HG03135 (cell line): ENCODE measurements at regions not wholly inside any gene's neighbourhood (a gene's known extent, or its start where the extent isn't known, plus 50 kb on each side); places are given as distances from the start of the nearest gene placed in this dataset.
A peak's percentile ranks its signal among the peaks of the same experiment; 100 is the strongest.
"Not testable (repeated sequence)": the region's sequence is repeated elsewhere in the genome, so short reads cannot be mapped to it uniquely, and the experiment has no call there.

ENCODE experiments used
- ATAC-seq: cut with Tn5 transposase; IDR thresholded peaks from one replicate; pipeline ENCODE4 v1.9.1; 2021; ENCODE audit warnings: mild to moderate bottlenecking, moderate library complexity; ENCODE audit not compliant: unreplicated experiment

- ATAC-seq = no peak
Measured at GRCh38 chr2:142758973-142759372, 118.5 kb upstream of the KYNU start.

- no peak for ATAC-seq
Measured at GRCh38 chr2:142757111-142757510, 120.4 kb upstream of the KYNU start.

- ATAC-seq = no peak
Measured at GRCh38 chr2:142756430-142756829, 121.0 kb upstream of the KYNU start.

- no peak for ATAC-seq
Measured at GRCh38 chr2:142755191-142755590, 122.3 kb upstream of the KYNU start.

GRCh38 chr2:142754182-142754581 lies 123.3 kb upstream of the KYNU start:
- ATAC-seq = no peak

GRCh38 chr2:142750858-142751257 lies 126.6 kb upstream of the KYNU start:
- no peak for ATAC-seq

- no peak for ATAC-seq
Measured at GRCh38 chr2:142748559-142749099, 128.8 kb upstream of the KYNU start.

GRCh38 chr2:142745691-142746090 lies 131.8 kb upstream of the KYNU start:
- ATAC-seq = no peak

- ATAC-seq = no peak
Measured at GRCh38 chr2:142742371-142743214, 134.9 kb upstream of the KYNU start.

- no peak for ATAC-seq
Measured at GRCh38 chr2:142741764-142742269, 135.6 kb upstream of the KYNU start.

- ATAC-seq = no peak
Measured at GRCh38 chr2:142734770-142735169, 142.7 kb upstream of the KYNU start.

- ATAC-seq = no peak
Measured at GRCh38 chr2:142734231-142734630, 143.2 kb upstream of the KYNU start.

- ATAC-seq = not testable (repeated sequence)
Measured at GRCh38 chr2:142729814-142730213, 147.7 kb upstream of the KYNU start.

- not testable (repeated sequence) for ATAC-seq
Measured at GRCh38 chr2:142727821-142728478, 149.5 kb upstream of the KYNU start.

GRCh38 chr2:142725386-142725785 lies 152.1 kb upstream of the KYNU start:
- no peak for ATAC-seq

GRCh38 chr2:142724713-142725349 lies 152.6 kb upstream of the KYNU start:
- ATAC-seq = peak; percentile 52

GRCh38 chr2:142724186-142724585 lies 153.3 kb upstream of the KYNU start:
- no peak for ATAC-seq

GRCh38 chr2:142723236-142723635 lies 154.2 kb upstream of the KYNU start:
- no peak for ATAC-seq

GRCh38 chr2:142722569-142722968 lies 154.9 kb upstream of the KYNU start:
- no peak for ATAC-seq

GRCh38 chr2:142722086-142722485 lies 155.4 kb upstream of the KYNU start:
- ATAC-seq = no peak

- ATAC-seq = no peak
Measured at GRCh38 chr2:142721015-142721414, 156.4 kb upstream of the KYNU start.
